Ishikawa (cell line): ENCODE measurements at regions not wholly inside any gene's neighbourhood (a gene's known extent, or its start where the extent isn't known, plus 50 kb on each side); places are given as distances from the start of the nearest gene placed in this dataset.

Experiments
- CEBPB ChIP-seq: IDR thresholded peaks from 2 replicates; pipeline ENCODE4 v1.6.1; 2012
- CREB1 ChIP-seq: IDR thresholded peaks from 2 replicates; pipeline ENCODE4 v1.6.1; 2012; ENCODE audit warnings: low read depth
- EGR1 ChIP-seq: IDR thresholded peaks from 2 replicates; pipeline ENCODE4 v1.6.1; 2012
- EP300 ChIP-seq: IDR thresholded peaks from 2 replicates; pipeline ENCODE4 v1.6.1; 2012; ENCODE audit warnings: borderline replicate concordance
- FOXM1 ChIP-seq: IDR thresholded peaks from 2 replicates; pipeline ENCODE4 v1.6.1; 2012; ENCODE audit warnings: low read depth, borderline replicate concordance
- MAX ChIP-seq: IDR thresholded peaks from 2 replicates; pipeline ENCODE4 v1.6.1; 2012
- NFIC ChIP-seq: IDR thresholded peaks from 2 replicates; pipeline ENCODE4 v1.6.1; 2012
- RAD21 ChIP-seq: IDR thresholded peaks from 2 replicates; pipeline ENCODE4 v1.6.1; 2012; ENCODE audit warnings: low read depth
- TAF1 ChIP-seq: IDR thresholded peaks from 2 replicates; pipeline ENCODE4 v1.6.1; 2012; ENCODE audit warnings: low read depth, mild to moderate bottlenecking
- TCF12 ChIP-seq: IDR thresholded peaks from 2 replicates; pipeline ENCODE4 v1.6.1; 2012; ENCODE audit warnings: low read depth
- TEAD4 ChIP-seq: IDR thresholded peaks from 2 replicates; pipeline ENCODE4 v1.6.1; 2012
- USF1 ChIP-seq: IDR thresholded peaks from 2 replicates; pipeline ENCODE4 v1.6.1; 2012
- YY1 ChIP-seq: IDR thresholded peaks from 2 replicates; pipeline ENCODE4 v1.6.1; 2012; ENCODE audit warnings: low read depth
- ZBTB7A ChIP-seq: IDR thresholded peaks from 2 replicates; pipeline ENCODE4 v1.6.1; 2012; ENCODE audit warnings: low read depth
- TF ChIP-seq, protein P1 (sequence below): IDR thresholded peaks from 2 replicates; pipeline ENCODE4 v1.6.1; 2012; ENCODE audit warnings: low read depth, mild to moderate bottlenecking

GRCh38 chr1:164958982-164959768, 397.3 kb downstream of the LMX1A start:
- no peak for TF ChIP-seq TCF12
- TF ChIP-seq YY1: no peak

DNA sequence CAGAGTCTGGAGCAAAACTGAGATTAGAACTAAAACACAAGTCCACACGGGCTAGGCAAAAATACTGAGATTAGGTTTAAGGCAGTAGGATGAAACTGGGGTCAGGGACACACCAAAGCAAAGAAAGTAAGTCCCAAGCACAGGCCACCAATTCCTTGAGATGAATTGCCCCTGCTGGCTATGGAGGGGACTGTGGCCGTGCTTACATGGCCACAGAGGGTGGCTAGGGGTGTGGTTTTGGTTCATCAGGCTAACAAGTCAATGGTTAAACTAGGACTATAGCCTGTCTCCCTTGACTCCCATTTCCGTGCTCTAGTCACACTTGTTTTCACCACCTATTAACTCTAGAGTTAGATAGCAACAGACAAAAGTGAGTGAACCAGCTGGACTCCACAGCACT, 394.8 kb downstream of the PBX1 start:
- TF ChIP-seq ZBTB7A: no peak
- TF ChIP-seq TAF1: no peak

- no peak for TF ChIP-seq CREB1
- TF ChIP-seq ZBTB7A: no peak
- no peak for TF ChIP-seq MAX
- TF ChIP-seq RAD21: no peak
- TF ChIP-seq TAF1: no peak
- TF ChIP-seq, protein P1, sequence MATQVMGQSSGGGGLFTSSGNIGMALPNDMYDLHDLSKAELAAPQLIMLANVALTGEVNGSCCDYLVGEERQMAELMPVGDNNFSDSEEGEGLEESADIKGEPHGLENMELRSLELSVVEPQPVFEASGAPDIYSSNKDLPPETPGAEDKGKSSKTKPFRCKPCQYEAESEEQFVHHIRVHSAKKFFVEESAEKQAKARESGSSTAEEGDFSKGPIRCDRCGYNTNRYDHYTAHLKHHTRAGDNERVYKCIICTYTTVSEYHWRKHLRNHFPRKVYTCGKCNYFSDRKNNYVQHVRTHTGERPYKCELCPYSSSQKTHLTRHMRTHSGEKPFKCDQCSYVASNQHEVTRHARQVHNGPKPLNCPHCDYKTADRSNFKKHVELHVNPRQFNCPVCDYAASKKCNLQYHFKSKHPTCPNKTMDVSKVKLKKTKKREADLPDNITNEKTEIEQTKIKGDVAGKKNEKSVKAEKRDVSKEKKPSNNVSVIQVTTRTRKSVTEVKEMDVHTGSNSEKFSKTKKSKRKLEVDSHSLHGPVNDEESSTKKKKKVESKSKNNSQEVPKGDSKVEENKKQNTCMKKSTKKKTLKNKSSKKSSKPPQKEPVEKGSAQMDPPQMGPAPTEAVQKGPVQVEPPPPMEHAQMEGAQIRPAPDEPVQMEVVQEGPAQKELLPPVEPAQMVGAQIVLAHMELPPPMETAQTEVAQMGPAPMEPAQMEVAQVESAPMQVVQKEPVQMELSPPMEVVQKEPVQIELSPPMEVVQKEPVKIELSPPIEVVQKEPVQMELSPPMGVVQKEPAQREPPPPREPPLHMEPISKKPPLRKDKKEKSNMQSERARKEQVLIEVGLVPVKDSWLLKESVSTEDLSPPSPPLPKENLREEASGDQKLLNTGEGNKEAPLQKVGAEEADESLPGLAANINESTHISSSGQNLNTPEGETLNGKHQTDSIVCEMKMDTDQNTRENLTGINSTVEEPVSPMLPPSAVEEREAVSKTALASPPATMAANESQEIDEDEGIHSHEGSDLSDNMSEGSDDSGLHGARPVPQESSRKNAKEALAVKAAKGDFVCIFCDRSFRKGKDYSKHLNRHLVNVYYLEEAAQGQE: no peak
- TF ChIP-seq NFIC: no peak
- no peak for TF ChIP-seq YY1
- no peak for TF ChIP-seq TEAD4
- TF ChIP-seq FOXM1: no peak
Observed at GRCh38 chr1:164953098-164953497, 394.1 kb downstream of the PBX1 start.

DNA sequence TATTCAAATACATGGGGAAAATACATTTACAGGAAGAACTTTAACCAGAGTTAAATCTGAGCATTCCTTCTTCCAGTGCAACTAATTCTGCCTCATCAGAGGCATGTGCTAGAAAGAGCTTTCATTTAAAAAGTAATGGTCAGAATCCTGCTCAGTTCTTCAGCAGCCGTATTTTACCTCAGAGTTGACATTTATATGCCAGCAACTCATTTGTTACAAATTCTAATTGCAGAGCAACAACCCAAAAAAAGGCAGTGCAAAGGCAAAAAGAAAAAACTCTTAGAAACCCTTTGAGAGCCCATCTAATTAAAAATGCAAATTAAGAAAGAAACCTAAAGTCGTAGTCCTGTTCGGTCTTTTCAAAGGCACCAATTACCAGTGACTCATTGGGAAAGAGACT, 392.5 kb downstream of the PBX1 start:
- no peak for TF ChIP-seq CEBPB
- no peak for TF ChIP-seq USF1
- TF ChIP-seq EP300: no peak
- TF ChIP-seq TCF12: no peak
- no peak for TF ChIP-seq NFIC
- TF ChIP-seq MAX: no peak
- no peak for TF ChIP-seq EGR1
- no peak for TF ChIP-seq YY1
- TF ChIP-seq CREB1: no peak
- TF ChIP-seq ZBTB7A: no peak
- no peak for TF ChIP-seq RAD21
- no peak for TF ChIP-seq TAF1
- TF ChIP-seq FOXM1: no peak
- TF ChIP-seq TEAD4: no peak
- TF ChIP-seq, protein P1: no peak

DNA sequence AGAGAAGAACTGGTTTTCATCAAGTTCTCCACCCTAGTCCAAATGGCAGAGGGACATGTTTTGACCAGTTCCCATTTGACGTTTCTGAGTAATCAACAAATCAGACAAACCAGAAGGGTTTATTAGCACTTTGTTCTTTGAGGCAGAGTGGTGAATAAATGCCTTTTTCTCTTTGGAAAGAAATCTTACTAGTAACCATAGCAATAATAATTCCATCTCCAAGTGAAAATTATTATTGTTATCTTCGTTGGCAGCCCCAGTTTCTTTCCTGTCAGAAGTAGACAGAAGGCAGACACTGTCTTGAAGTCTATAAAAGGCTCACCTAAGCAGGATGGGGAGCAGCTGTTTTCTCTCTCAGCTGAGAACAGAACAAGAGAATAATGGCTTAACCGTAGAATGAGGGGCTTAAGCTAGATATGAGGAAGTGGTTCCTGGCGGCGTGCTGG, 391.6 kb downstream of the PBX1 start:
- TF ChIP-seq YY1 (no peak), EGR1 (no peak), ZBTB7A (no peak), FOXM1 (no peak), MAX (no peak), CEBPB (no peak), CREB1 (no peak), USF1 (no peak), TCF12 (no peak), TEAD4 (no peak), NFIC (no peak), TAF1 (no peak)
- TF ChIP-seq, protein P1: no peak
